PFSK-1 (cell line): ENCODE measurements at regions not wholly inside any gene's neighbourhood (a gene's known extent, or its start where the extent isn't known, plus 50 kb on each side); places are given as distances from the start of the nearest gene placed in this dataset.

Experiments used
- POLR2AphosphoS5 ChIP-seq: IDR thresholded peaks from 2 replicates; pipeline ENCODE4 v1.6.1; 2012; ENCODE audit warnings: low read depth, mild to moderate bottlenecking, control low read depth, low read length, moderate library complexity
- SIN3A ChIP-seq: IDR thresholded peaks from 2 replicates; pipeline ENCODE4 v1.6.1; 2012; ENCODE audit warnings: mild to moderate bottlenecking, low read length, moderate library complexity, borderline replicate concordance; ENCODE audit not compliant: insufficient read depth
- TAF1 ChIP-seq: IDR thresholded peaks from 2 replicates; pipeline ENCODE4 v1.6.1; 2012; ENCODE audit warnings: low read length, control low read depth, borderline replicate concordance; ENCODE audit not compliant: insufficient read depth

DNA sequence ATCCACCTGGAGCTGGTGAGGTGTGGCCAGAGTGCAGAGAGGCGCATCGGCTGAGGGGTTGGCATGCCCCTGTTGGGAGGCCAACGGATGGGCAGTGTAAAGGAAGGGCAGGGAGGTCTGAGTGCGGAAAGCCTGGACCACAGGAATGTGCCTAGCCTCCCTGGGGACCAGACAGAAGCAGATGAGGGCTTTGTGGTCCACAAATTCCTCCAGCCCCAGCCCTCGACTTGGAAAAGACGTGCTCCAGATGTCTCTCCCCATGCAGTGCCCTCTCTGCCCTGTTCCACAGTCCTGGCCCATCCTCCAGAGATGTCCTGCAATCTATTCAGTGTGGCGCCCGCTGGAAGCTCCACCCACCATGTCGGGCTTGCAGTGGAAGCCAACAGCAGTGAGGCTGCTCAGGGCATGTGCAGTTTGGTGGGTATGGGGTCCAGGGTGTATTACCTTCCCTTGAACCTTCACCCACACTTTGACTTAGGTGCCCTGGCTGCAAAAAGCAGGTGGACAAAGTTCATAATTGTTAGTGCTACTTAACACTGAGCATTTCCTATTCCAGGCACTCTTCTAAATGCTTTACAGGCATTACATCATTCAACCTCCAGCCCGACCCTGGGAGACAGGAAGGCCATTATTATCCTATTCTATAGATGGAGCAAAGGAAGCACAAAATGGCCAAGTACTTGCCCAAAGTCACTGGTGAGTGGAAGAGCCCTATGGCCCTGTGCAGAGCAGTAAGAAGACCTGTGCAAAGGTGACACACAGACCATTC is 120.2 kb upstream of the SLC25A48 start:
- TF ChIP-seq POLR2AphosphoS5 (no peak), SIN3A (no peak), TAF1 (no peak)
